Transverse colon (tissue), 4 donors: ENCODE measurements at regions not wholly inside any gene's neighbourhood (a gene's known extent, or its start where the extent isn't known, plus 50 kb on each side); places are given as distances from the start of the nearest gene placed in this dataset.

ENCODE experiments used
- CTCF ChIP-seq, 5 experiments: fragments of 200-600 bp in 3 of 5; fragments of 450-650 bp in 2 of 5; sonication (generic) in 3 of 5; IDR thresholded peaks; 1 replicate in 2 of 5; 2 replicates in 3 of 5; pipeline ENCODE4 v1.5.1; 2016 to 2017; ENCODE audit warnings: antibody characterized with exemption in 5 of 5, inconsistent platforms in 3 of 5, mild to moderate bottlenecking in 2 of 5, moderate library complexity in 1 of 5
- POLR2AphosphoS5 ChIP-seq, 3 donors: sonication (generic); formaldehyde crosslinking; IDR thresholded peaks; one replicate each; pipeline ENCODE4 v1.6.1; 2016; ENCODE audit warnings: antibody characterized with exemption in 3 of 3

GRCh38 chr14:87017335-87017734, 975.6 kb downstream of the GALC start:
- no peak for TF ChIP-seq CTCF (IDR thresholded peaks at IDR 0.05)
- no peak for TF ChIP-seq POLR2AphosphoS5 (IDR thresholded peaks at IDR 0.05)
